Fibroblast of the aortic adventitia (primary cell): ENCODE measurements at regions not wholly inside any gene's neighbourhood (a gene's known extent, or its start where the extent isn't known, plus 50 kb on each side); places are given as distances from the start of the nearest gene placed in this dataset.

Source experiments
- DNase-seq: peaks from one replicate; pipeline ENCODE4 v3.0.0-alpha.2; 2010; ENCODE audit warnings: low read depth
- H3K4me3 ChIP-seq: 2 replicates; pipeline ENCODE4 v1.5.1; 2011; ENCODE audit warnings: low read depth, mild to moderate bottlenecking, control low read depth, low read length, moderate library complexity
- CTCF ChIP-seq: IDR thresholded peaks from 2 replicates; pipeline ENCODE4 v1.5.1; 2011; ENCODE audit warnings: mild to moderate bottlenecking, low read length, control low read depth, inconsistent platforms; ENCODE audit not compliant: insufficient read depth

GRCh38 chr1:57659804-57660203, 235.9 kb upstream of the DAB1 start:
- no peak overlapping the region for H3K4me3 ChIP-seq
- DNase-seq, result no peak
- TF ChIP-seq CTCF, result no peak

GRCh38 chr1:57655161-57655560, 231.3 kb upstream of the DAB1 start:
- no peak for TF ChIP-seq CTCF
- no peak for DNase-seq
- H3K4me3 ChIP-seq, result no peak overlapping the region

- no peak for DNase-seq
- no peak for TF ChIP-seq CTCF
- H3K4me3 ChIP-seq, result no peak overlapping the region
Measured at GRCh38 chr1:57644667-57645066, 220.8 kb upstream of the DAB1 start.

- no peak for TF ChIP-seq CTCF
- H3K4me3 ChIP-seq, result no peak overlapping the region
- DNase-seq, result no peak
Measured at GRCh38 chr1:57638239-57638638, 214.4 kb upstream of the DAB1 start.

GRCh38 chr1:57637155-57637554, 213.3 kb upstream of the DAB1 start:
- TF ChIP-seq CTCF, result no peak
- H3K4me3 ChIP-seq, result no peak overlapping the region
- DNase-seq, result peak; percentile 81

GRCh38 chr1:57633881-57634280, 210.0 kb upstream of the DAB1 start:
- no peak for TF ChIP-seq CTCF
- no peak for DNase-seq
- H3K4me3 ChIP-seq, result no peak overlapping the region

GRCh38 chr1:57633056-57633455, 209.2 kb upstream of the DAB1 start:
- no peak for TF ChIP-seq CTCF
- peak; percentile 6 for DNase-seq
- H3K4me3 ChIP-seq, result no peak overlapping the region
